SJSA1 (cell line): ENCODE measurements at regions not wholly inside any gene's neighbourhood (a gene's known extent, or its start where the extent isn't known, plus 50 kb on each side); places are given as distances from the start of the nearest gene placed in this dataset.

ENCODE experiments used
- DNase-seq, 2 experiments: peaks; one replicate each; pipeline ENCODE4 v3.0.0-alpha.2; 2015 to 2020; ENCODE audit warnings: low spot score in 2 of 2, low read depth in 1 of 2
- H3K27ac ChIP-seq: fragments of 250-450 bp; sonication (Bioruptor Pico); 2 replicates; pipeline ENCODE4 v1.5.1; 2020; ENCODE audit warnings: mild to moderate bottlenecking, moderate library complexity
- H3K27me3 ChIP-seq: fragments of 250-450 bp; sonication (Bioruptor Pico); replicated peaks from 2 replicates; pipeline ENCODE4 v1.5.1; 2020; ENCODE audit warnings: mild to moderate bottlenecking, moderate library complexity
- H3K36me3 ChIP-seq: fragments of 250-450 bp; sonication (Bioruptor Pico); 2 replicates; pipeline ENCODE4 v1.5.1; 2020; ENCODE audit warnings: mild to moderate bottlenecking
- H3K4me1 ChIP-seq: fragments of 250-450 bp; sonication (Bioruptor Pico); replicated peaks from 2 replicates; pipeline ENCODE4 v1.6.1; 2021; ENCODE audit warnings: mild to moderate bottlenecking
- H3K4me3 ChIP-seq: fragments of 250-450 bp; sonication (Bioruptor Pico); 2 replicates; pipeline ENCODE4 v1.5.1; 2020; ENCODE audit warnings: mild to moderate bottlenecking
- H3K9me3 ChIP-seq: fragments of 250-450 bp; sonication (Bioruptor Pico); replicated peaks from 2 replicates; pipeline ENCODE4 v1.5.1; 2020; ENCODE audit warnings: mild to moderate bottlenecking

DNA sequence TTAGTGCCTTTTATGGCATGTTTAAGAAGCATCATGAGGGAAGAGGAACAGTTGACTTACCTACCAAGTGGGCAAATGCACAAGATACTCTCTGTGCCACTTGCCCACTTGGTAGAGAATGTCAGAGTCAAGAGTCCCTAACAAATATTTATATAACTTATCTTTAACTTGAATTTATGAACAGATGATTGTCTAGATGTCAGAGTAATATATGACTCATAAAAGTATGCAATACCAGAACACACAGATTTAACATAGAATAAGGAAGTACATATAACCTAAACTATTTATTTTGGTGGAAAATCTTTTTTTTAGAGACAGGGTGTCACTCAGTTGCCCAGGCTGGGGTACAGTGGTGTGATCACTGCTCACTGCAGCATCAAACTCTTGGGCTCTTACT is 130.0 kb upstream of the NANOGP8 start:
- no peaks in the 10 kb centered on the region for H3K9me3 ChIP-seq
- no peaks in the 10 kb centered on the region for H3K4me1 ChIP-seq
- no peaks in the 10 kb centered on the region for H3K36me3 ChIP-seq
- H3K27me3 ChIP-seq = no peaks in the 10 kb centered on the region
- H3K27ac ChIP-seq = no peak overlapping the region
- no peak overlapping the region for H3K4me3 ChIP-seq
- no peak for DNase-seq

DNA sequence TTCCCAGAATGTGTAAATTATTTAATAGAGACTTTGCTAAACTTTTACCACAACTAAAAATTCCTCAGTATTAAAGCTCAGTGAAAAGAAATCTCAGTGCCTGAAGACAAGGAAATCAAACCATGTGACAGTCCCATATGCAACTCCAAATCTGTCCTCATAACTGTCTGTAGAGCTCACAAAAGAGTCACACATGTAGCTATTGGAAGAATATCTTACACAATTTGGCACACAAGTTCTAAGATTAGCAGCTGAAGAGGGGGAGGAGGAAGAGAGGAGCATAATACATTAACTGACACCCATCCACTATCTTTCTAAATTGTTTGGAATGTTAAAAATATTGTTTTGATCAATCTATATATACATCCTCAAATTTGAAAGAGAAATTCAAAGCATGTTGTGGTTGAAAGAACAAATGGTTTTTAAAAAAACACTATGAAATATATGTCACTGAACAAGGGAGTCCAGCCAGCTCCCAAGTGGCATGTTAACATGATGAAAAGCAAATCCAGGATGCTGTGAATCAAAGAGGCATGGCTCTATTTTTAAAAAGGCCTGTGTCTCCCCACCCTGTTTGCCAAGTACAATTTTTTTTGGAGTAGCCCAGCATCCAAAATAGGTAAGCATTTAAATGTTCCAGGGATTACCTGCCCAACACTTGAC is 126.3 kb upstream of the NANOGP8 start:
- no peaks in the 10 kb centered on the region for H3K9me3 ChIP-seq
- H3K36me3 ChIP-seq = no peaks in the 10 kb centered on the region
- no peaks in the 10 kb centered on the region for H3K27me3 ChIP-seq
- DNase-seq = no peak
- no peak overlapping the region for H3K4me3 ChIP-seq
- no peak overlapping the region for H3K27ac ChIP-seq
- no peaks in the 10 kb centered on the region for H3K4me1 ChIP-seq

DNA sequence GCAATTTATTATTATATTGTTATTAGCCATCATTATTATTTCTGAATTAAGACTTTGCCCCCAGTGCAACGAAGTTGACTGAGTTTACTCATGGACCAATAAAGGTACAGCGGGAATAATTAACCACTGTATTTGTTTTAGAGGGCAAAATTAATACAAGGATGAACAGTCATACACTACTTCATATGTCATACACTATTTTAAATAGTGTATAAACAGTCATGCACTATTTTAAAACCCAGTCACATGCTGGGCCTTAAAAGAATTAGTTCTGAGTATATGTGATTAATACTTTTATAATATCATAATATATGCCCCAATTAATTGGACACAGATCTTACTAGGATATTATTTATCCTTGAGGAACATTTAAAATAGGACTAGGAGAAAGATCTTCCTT is 125.3 kb upstream of the NANOGP8 start:
- no peak overlapping the region for H3K27ac ChIP-seq
- no peaks in the 10 kb centered on the region for H3K4me1 ChIP-seq
- no peak overlapping the region for H3K4me3 ChIP-seq
- no peaks in the 10 kb centered on the region for H3K36me3 ChIP-seq
- H3K9me3 ChIP-seq = no peaks in the 10 kb centered on the region
- DNase-seq = no peak
- H3K27me3 ChIP-seq = no peaks in the 10 kb centered on the region

GRCh38 chr15:35209838-35210237 is 124.7 kb upstream of the NANOGP8 start:
- Histone ChIP-seq H3K4me1 (no peaks in the 10 kb centered on the region), H3K4me3 (no peak overlapping the region), H3K27ac (no peak overlapping the region), H3K9me3 (no peaks in the 10 kb centered on the region), H3K36me3 (no peaks in the 10 kb centered on the region), H3K27me3 (no peaks in the 10 kb centered on the region)
- DNase-seq = no peak

DNA sequence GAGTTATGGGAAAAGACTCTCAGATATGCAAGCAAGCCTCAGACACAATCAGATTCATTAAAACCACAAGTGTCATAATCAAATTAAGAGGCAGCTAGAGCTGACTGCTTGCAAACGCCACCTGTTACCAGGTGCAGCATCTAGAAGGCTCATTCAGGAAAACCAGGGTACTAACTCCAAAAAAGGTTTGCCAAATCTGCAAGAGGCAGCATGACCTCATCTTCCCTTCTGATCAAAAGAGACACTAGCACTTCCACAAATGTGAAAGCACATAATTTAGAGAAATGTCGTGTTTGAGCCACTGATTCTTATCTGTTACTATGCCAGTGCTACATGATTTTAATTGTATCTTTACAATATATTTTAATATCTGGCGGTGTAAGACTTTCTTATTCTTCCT is 123.3 kb upstream of the NANOGP8 start:
- no peak overlapping the region for H3K4me3 ChIP-seq
- H3K27ac ChIP-seq = no peak overlapping the region
- no peaks in the 10 kb centered on the region for H3K36me3 ChIP-seq
- DNase-seq = no peak
- no peaks in the 10 kb centered on the region for H3K27me3 ChIP-seq
- no peaks in the 10 kb centered on the region for H3K4me1 ChIP-seq
- H3K9me3 ChIP-seq = no peaks in the 10 kb centered on the region

DNA sequence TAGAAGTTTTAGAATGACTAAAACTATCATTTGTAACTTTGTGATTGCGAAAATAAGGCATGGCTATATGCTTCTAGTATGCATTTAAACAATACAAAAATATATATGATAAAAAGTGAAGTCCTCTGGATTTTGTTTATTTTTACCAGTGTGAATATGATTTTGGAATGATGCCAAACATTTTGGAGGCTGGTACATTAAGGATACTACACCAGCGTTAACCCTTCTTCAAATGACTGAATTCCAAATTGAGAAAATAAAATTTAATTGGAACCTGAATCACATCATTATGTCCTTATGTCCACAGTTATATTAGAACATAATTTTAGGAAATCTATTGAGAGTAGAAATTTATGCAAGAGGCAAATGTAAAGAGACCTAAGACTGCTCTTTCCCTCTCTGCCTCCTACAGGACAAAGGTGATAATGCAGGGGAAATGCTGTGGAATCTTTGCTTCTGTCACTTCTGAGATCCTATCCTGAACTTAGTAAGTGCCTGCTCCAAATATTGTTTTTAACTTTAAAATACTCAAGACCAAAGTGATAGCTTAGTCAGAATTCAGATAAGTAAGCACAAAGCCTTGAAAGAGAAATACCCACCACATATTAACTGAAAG is 121.1 kb upstream of the NANOGP8 start:
- no peaks in the 10 kb centered on the region for H3K36me3 ChIP-seq
- H3K27ac ChIP-seq = no peak overlapping the region
- peak in 1 of 2 experiments; percentile 24 for DNase-seq
- no peaks in the 10 kb centered on the region for H3K27me3 ChIP-seq
- H3K9me3 ChIP-seq = no peaks in the 10 kb centered on the region
- no peak overlapping the region for H3K4me3 ChIP-seq
- no peaks in the 10 kb centered on the region for H3K4me1 ChIP-seq

GRCh38 chr15:35198197-35198596 is 113.1 kb upstream of the NANOGP8 start:
- Histone ChIP-seq H3K4me1 (no peaks in the 10 kb centered on the region), H3K4me3 (no peak overlapping the region), H3K27me3 (no peaks in the 10 kb centered on the region), H3K27ac (no peak overlapping the region), H3K36me3 (no peaks in the 10 kb centered on the region), H3K9me3 (no peaks in the 10 kb centered on the region)
- no peak for DNase-seq

GRCh38 chr15:35197754-35198153 is 112.7 kb upstream of the NANOGP8 start:
- DNase-seq = no peak
- no peaks in the 10 kb centered on the region for H3K36me3 ChIP-seq
- no peaks in the 10 kb centered on the region for H3K27me3 ChIP-seq
- no peaks in the 10 kb centered on the region for H3K9me3 ChIP-seq
- no peak overlapping the region for H3K27ac ChIP-seq
- H3K4me1 ChIP-seq = no peaks in the 10 kb centered on the region
- no peak overlapping the region for H3K4me3 ChIP-seq

- Histone ChIP-seq H3K4me3 (no peak overlapping the region), H3K9me3 (no peaks in the 10 kb centered on the region), H3K27ac (no peak overlapping the region), H3K4me1 (no peaks in the 10 kb centered on the region), H3K36me3 (no peaks in the 10 kb centered on the region), H3K27me3 (no peaks in the 10 kb centered on the region)
- no peak for DNase-seq
Observed at GRCh38 chr15:35197306-35197705, 112.2 kb upstream of the NANOGP8 start.

DNA sequence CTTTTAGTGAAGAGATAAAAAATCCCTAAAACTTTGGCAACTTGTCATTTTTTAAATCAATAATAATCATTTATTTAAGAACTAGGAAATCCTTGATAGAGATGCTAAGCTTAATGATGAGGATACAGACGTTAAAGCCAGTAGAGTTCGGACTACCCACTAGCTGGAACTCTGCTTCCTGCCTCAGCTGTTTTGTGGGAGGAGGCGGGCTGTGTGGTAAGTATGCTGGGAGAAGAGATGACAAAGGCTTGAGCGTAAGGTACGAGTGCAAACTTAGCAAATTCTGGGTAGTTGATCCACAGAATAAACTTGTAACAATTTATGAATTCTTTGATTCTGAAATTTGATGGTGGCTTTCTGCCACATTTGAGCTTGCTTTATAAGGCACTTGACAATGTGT is 111.2 kb upstream of the NANOGP8 start:
- DNase-seq = no peak
- H3K4me1 ChIP-seq = no peaks in the 10 kb centered on the region
- no peaks in the 10 kb centered on the region for H3K9me3 ChIP-seq
- H3K4me3 ChIP-seq = no peak overlapping the region
- H3K27ac ChIP-seq = no peak overlapping the region
- H3K27me3 ChIP-seq = no peaks in the 10 kb centered on the region
- H3K36me3 ChIP-seq = no peaks in the 10 kb centered on the region

- Histone ChIP-seq H3K27ac (no peak overlapping the region), H3K4me3 (no peak overlapping the region), H3K4me1 (no peaks in the 10 kb centered on the region), H3K36me3 (no peaks in the 10 kb centered on the region), H3K9me3 (no peaks in the 10 kb centered on the region), H3K27me3 (no peaks in the 10 kb centered on the region)
- no peak for DNase-seq
Observed at GRCh38 chr15:35195649-35196048, 110.6 kb upstream of the NANOGP8 start.

DNA sequence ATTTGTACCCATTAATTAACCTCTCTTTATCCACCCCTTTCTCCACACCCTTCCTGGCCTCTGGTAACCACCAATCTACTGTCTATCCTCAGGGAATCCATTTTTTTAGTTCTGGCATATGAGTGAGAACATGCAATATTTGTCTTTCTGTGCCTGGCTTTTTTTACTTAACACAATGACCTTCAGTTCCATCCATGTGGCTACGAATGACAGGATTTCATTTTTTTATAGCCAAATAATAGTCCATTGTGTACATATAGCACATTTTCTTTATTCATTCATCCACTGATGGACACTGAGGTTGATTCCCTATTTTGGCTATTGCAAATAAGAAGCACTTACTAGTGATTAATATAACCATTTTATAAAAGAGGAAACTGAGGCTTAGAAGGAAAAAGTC is 109.9 kb upstream of the NANOGP8 start:
- no peaks in the 10 kb centered on the region for H3K27me3 ChIP-seq
- no peaks in the 10 kb centered on the region for H3K9me3 ChIP-seq
- no peak overlapping the region for H3K27ac ChIP-seq
- DNase-seq = no peak
- H3K4me1 ChIP-seq = no peaks in the 10 kb centered on the region
- H3K36me3 ChIP-seq = no peaks in the 10 kb centered on the region
- no peak overlapping the region for H3K4me3 ChIP-seq

DNA sequence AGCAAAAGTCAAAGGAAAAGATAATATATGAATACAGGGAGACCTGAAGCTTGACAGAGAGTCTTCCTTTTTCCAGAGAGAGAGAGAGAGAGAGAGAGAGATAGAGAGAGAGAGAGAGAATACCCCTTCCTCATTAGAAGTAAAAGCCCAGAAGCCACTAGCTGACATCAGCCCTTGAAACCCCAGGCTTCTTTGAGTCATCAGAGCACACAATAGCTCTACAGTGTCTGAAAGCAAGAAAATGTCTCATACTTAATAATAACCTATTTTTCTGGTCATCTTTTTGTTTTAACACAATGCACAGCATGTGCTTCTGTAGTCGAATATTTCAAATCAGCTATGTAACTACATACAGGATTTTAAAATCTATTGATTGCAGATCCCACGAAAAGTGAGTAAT is 109.2 kb upstream of the NANOGP8 start:
- Histone ChIP-seq H3K27me3 (no peaks in the 10 kb centered on the region), H3K9me3 (no peaks in the 10 kb centered on the region), H3K27ac (no peak overlapping the region), H3K4me3 (no peak overlapping the region), H3K36me3 (no peaks in the 10 kb centered on the region), H3K4me1 (no peaks in the 10 kb centered on the region)
- no peak for DNase-seq

GRCh38 chr15:35191783-35192182 is 106.7 kb upstream of the NANOGP8 start:
- H3K4me3 ChIP-seq = no peak overlapping the region
- no peak overlapping the region for H3K27ac ChIP-seq
- H3K9me3 ChIP-seq = no peaks in the 10 kb centered on the region
- H3K4me1 ChIP-seq = no peaks in the 10 kb centered on the region
- no peaks in the 10 kb centered on the region for H3K36me3 ChIP-seq
- no peak for DNase-seq
- no peaks in the 10 kb centered on the region for H3K27me3 ChIP-seq

- Histone ChIP-seq H3K4me3 (no peak overlapping the region), H3K27me3 (no peaks in the 10 kb centered on the region), H3K9me3 (no peaks in the 10 kb centered on the region), H3K4me1 (peaks cover 5% of the 10 kb centered on the region), H3K27ac (no peak overlapping the region), H3K36me3 (no peaks in the 10 kb centered on the region)
- no peak for DNase-seq
Observed at GRCh38 chr15:35186346-35186745, 101.3 kb upstream of the NANOGP8 start.
